GM12872 (cell line): ENCODE measurements at regions not wholly inside any gene's neighbourhood (a gene's known extent, or its start where the extent isn't known, plus 50 kb on each side); places are given as distances from the start of the nearest gene placed in this dataset.

Source experiments
- TF ChIP-seq, protein P1 (sequence below): IDR thresholded peaks from 3 replicates; pipeline ENCODE4 v1.5.1; 2011; ENCODE audit warnings: low read depth, mild to moderate bottlenecking, low read length, moderate library complexity; ENCODE audit not compliant: insufficient read depth

DNA sequence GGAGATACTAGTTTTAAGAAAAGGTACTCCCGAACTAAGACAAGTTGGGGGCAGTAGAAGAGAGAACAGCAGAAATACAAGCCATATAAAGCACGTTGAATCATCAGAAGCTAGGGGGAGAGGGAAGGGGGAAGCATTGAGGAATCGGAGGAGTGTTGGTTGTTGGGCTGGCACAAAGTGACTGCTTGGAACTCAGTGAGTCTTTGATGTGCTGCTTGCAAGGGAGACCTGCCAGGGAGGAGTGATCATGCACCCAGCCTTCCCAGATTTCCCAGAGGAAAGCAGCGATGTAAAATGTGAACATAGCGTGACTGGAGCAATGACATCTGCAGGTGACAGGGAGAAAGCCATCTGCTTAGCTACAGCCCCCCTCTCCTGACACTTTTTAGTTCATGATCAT lies 192.4 kb upstream of the IL12A start:
- TF ChIP-seq, protein P1, sequence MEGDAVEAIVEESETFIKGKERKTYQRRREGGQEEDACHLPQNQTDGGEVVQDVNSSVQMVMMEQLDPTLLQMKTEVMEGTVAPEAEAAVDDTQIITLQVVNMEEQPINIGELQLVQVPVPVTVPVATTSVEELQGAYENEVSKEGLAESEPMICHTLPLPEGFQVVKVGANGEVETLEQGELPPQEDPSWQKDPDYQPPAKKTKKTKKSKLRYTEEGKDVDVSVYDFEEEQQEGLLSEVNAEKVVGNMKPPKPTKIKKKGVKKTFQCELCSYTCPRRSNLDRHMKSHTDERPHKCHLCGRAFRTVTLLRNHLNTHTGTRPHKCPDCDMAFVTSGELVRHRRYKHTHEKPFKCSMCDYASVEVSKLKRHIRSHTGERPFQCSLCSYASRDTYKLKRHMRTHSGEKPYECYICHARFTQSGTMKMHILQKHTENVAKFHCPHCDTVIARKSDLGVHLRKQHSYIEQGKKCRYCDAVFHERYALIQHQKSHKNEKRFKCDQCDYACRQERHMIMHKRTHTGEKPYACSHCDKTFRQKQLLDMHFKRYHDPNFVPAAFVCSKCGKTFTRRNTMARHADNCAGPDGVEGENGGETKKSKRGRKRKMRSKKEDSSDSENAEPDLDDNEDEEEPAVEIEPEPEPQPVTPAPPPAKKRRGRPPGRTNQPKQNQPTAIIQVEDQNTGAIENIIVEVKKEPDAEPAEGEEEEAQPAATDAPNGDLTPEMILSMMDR, result no peak

- TF ChIP-seq, protein P1, result no peak
These were observed 191.9 kb upstream of the IL12A start for GRCh38 chr3:159796744-159797143.

DNA sequence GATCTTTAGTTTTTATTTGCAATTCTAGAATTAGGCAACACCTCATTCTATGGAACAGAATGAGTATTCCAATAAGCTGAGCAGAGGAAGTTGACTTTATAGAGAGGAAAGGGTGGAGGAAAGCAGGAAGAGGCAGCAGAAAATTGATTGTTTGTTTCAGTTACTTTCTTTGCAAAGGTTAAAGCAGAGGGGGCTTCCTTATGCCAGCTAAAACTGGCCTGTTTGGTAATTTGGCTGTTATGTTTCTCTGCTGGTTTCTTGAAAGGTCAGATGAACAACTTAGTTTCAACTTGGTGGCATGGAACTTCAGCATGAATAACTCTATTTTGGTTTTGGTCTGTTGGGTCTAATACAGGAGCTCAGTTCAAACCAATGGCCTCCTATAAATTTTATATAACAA lies 190.9 kb upstream of the IL12A start:
- TF ChIP-seq, protein P1, result no peak

DNA sequence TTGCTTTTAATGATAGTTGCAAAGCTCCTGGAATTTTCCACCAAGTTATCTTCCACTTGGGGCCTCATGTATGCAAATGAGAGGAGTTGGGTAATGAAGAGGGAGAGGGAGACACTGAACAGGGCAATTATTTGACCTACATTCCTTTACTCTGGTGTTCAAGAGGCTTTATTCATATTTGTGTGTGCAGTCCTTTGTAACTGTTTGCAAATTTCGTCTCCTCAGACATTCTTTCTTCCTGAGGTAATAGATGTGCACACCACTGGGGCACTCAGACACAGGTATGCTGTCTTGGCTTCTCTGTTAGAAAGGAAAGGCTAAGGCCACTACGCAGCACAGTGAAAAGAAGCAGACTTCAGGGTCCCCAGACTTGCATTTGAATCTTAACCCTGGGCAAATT lies 189.7 kb upstream of the IL12A start:
- TF ChIP-seq, protein P1, result no peak

GRCh38 chr3:159800434-159801155 lies 188.0 kb upstream of the IL12A start:
- TF ChIP-seq, protein P1, result no peak

GRCh38 chr3:159802864-159803263 lies 185.8 kb upstream of the IL12A start:
- TF ChIP-seq, protein P1, result no peak

DNA sequence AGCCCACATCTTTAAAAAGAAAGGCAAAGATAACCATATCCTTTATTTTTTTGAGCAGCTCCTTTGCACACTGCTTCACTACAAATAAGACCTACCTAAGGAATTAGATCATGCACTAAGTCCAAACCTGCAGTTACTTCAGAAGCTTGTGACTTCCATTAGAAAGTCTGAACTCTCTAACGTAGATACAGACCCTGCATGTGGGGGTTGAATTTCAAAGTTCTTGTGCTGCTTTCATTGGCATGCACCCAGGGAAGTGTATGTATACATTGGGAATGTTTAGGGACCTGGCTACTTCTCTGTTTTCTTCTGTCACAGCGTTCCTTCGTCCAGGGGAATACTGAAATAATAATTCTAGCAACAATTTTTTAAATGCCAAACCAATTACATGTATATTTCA lies 185.2 kb upstream of the IL12A start:
- TF ChIP-seq, protein P1, result no peak
